GM19438 (cell line): ENCODE measurements at regions not wholly inside any gene's neighbourhood (a gene's known extent, or its start where the extent isn't known, plus 50 kb on each side); places are given as distances from the start of the nearest gene placed in this dataset.
"Not testable (repeated sequence)": the region's sequence is repeated elsewhere in the genome, so short reads cannot be mapped to it uniquely, and the experiment has no call there.

Experiments
- ATAC-seq: cut with Tn5 transposase; IDR thresholded peaks from one replicate; pipeline ENCODE4 v1.9.1; 2021; ENCODE audit warnings: low read depth; ENCODE audit not compliant: unreplicated experiment

DNA sequence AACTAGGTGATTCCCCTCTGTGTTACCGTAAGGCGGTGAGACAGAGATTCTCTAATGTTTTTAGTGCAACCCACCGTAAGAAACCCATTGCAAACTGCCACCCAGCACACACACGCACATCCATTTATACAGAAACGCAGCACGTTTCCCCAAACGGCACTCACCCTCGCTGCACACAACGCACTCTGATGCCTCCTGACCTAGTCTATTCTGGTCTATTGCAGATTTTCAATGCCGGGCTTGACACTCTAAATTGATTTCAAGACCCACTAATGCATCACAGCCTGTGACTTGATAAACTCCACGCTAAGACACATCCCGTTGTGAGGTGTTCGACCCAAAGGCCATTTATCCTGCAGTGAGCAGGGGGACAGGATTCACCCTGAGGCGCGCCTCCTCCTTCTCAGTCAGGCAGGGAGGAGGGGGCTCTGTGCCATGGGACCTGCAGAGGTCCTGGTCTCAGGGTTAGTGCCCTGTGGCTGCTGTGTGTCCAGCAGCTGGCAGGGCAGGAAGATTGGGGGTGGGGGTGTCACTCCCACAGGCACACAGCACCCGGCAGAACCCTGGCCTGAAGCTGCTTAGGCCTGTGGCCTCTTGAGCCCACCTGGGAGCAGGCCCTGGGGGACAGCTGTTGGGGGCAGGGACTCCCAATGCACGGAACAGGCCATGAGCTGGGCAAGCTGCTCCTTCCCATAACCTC is 335.6 kb downstream of the PREX1 start:
- ATAC-seq: no peak

DNA sequence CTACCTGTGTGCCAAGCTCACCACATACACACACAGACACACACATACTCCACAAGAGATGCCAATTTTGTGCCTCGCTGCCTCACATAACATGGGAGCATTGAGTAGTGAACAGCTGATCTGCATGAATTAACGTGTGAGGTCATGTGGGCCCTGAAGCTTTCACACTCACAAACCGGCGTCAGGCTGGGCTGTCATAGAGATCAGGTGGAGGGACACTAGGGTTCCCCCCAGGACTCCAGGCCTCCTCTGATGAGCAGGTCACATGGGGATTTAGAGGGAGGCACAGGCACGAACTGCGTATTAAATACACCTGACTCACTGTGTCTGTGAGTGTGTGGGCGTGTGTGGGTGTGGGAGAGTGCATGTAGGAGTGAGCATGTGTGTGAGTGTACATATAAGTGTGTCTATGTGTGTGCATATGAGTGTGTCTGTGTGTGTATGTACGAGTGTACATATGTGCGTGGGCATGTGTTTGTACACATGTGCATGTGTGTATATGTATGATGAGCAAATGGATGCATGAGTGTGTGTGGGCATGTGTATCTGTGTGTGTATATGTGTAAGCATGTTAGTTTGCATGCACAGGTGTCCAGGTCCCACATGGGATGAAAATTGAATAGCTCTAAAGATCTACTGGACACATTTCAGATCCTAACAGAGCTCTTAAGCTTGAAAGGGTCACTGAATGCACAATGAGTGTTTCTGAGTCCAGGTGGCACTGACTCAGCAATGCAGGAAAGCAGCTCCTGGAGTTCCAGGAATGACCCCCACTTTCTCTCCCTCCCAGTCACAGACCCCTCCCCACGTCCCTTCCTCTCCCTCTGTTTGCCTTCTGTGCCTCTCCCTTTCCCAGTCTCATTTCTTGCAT is 336.6 kb downstream of the PREX1 start:
- no peak for ATAC-seq

DNA sequence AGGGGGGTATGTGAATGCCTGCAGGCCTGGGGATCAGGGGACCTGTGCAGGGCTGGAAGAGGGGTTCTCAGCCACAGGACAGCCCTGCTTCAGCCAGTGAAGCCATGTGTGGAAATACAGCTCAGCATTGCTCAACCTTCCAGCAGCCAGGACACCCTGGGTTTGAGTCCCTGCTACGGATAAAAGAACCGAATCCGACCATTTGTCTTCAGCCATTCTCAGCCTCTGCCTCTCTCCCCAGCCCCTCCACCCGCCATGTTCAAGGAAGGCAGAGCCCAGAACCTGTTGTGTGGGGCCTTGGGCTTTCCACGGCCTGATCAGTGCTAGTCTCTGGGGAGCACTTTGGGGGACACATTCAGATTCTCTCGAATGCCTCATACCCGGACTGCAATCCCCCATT is 337.5 kb downstream of the PREX1 start:
- not testable (repeated sequence) for ATAC-seq

DNA sequence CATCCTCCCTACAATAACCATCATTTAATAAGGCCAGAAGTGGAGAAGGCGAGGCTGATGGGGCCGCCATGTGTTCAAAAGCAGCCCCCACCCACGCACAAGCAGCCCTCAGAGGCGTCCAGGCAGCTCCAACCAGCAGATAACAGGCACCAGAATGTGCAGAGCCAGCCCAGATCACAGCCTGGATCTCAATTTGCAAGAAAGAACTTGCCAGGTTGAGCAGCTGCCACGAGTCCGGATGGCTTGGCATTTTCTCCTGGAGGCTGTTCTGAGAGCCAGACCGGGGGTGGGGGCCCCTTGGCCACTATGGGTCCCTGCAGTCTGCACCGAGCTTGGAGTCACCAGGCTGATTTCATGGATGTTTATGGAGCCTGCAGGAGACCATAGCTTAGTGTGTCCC is 338.1 kb downstream of the PREX1 start:
- ATAC-seq: no peak

DNA sequence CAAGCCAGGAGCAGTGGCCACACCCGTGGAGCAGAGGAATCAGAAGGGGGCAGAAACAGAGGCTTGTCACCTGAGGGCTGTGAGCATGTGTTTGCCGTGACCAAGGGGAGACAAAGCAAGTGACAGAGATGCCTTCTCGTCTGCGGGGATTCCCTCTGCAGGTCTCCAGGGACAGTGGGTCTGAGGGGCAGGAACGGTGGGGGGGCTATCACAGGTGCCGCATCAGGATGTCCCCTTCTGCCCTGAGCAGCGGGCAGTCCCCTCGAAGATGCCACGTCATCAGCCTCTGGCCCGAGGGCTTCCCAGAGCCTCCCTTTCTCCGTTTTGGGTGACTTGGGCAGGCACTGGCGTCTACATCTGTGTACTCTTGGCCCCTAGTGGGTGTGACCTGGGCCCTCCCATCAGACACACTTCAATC is 338.7 kb downstream of the PREX1 start:
- no peak for ATAC-seq

DNA sequence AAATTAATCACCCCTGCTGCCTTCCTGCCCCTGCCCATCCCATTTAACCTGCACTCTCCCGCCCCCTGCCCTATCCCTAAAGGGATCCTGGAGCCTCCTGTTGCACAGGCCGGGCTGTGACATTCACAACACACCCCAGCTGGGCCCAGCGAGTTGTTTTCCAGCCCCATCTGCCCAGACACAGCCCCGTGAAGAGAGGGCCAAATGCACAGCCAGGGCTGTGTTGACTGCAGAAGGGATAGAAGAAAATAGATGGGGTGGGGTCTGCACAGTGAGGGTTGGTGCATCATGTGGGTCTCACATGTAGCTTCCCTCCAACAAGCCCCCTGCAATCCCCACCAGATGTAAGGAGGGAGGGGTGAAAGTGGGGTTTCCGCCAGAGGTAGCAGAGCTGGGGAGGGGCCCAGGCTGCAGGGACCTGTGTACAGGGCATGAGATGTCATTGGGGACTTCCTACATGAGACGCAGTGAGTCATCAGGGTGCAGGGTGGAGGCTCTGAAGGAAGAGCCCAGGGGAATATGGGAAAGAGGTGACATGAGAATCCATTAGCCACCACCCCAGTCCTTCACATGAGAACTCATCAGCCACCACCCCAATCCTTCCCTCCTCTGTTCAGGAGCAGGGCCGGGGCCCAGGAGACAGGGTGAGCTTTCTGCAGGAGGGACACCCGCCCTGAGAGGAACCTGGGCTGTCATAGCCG is 339.3 kb downstream of the PREX1 start:
- ATAC-seq: not testable (repeated sequence)

DNA sequence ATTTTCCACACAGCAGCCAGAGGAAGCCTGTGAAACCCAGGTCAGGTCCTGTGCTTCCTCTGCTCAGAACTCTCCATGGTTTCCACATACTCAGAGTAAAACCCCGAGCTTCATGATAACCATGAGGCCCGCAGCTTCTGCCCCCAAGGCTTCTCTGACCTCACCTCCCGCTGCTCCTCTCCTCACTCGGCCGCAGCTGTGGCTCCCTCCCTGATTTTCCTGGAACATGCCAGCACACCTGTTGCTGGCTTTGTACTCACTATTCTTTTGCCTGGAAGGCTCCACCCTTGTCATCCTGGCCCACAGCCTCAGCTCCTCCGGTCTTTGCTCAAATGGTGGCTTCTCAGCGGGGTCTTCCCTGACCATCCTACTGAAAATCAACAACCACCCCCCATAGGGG is 341.7 kb downstream of the PREX1 start:
- ATAC-seq: no peak

DNA sequence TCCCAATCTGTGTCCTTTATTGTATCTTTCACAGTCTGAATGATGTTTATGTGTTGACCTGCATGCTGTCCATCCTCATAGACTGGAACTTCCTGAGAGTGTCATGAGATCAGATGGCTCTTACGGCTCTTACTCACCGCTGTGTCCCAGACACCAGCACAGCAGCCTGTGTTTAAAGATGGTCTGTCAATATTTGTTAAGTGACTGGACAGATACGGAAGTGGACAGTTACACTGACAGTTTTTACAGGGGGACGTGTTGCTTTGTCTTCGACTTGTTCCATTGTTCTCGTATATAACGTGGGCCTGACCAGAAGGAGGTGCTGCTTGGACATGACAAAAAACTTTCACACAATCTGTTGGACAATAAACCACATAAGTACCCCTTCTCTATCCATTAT is 342.6 kb downstream of the PREX1 start:
- not testable (repeated sequence) for ATAC-seq

DNA sequence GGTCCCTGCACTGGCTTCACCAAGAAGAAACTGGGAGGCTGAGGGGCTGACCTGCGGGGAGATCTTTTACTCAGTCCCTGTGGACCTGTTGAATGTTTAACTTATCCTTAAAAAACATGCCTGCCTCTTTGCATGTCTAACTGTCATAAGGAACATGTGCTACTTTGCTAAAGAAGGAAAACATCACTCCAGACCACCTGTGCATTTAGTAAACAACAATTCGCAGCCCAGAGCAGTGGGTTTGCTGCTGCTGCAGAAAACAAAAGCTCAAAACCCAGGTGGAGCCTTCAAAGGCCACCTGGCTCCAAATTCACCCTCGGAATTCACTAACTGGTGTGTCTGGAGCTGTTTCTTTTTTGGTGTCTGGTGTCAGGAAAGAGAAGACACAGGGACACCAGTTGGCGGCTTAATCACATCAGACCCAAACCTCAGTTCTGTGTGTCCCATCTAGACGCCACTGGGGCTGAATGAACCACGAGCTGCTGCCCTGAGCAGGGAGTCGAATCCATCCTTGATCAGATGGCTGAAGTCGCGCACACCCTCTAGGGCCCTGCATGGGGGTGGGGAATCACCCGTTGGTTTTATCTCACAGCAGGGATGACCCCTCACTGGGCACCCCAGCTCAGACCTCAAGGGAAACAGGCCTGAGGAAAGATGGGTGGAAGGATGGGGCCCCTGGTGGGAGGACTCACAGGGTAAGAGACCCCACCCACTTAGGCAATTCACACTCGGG is 344.3 kb downstream of the PREX1 start:
- ATAC-seq: no peak

DNA sequence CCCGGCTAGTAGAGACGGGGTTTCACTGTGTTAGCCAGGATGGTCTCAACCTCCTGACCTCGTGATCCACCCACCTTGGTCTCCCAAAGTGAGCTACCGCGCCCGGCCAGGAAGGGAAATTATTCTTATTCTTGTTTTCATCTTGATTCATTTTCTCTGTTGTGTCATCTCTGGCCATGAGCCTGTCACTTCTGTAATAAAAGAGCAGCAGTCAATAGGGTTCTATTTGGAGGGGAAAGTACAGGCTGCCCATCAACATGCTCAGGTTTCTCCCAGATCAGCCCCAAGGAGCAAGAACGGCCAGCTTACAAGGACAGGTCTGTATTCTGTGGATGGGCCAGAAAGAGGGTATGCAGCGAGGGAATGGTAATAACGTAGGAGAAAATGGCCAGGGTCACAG is 345.0 kb downstream of the PREX1 start:
- ATAC-seq: no peak

DNA sequence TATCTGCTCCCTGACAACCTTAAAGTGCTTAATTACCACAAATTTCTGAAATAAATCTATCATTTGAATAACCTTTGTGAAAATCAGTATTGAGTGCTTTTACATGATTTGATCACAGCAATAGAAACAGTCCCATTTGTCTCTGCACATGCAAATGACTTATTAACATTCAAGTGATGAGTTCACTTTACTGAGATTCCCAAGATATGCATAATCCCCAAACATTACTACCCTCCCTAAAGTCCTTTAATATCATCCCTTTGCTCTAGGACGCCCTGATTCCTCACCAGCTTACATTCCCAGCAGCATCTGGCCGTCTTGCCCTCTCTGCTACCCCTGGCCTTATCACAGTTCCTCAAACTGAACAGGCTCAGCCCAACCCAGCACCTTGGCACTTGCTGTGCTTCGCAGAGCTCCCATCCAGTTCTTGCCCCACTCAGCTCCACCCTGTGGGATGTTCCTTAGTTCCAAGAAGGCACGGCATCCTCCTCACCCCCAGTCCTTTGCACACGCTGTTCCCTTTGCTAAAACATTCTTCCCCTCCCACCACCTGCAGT is 347.5 kb downstream of the PREX1 start:
- ATAC-seq: no peak

DNA sequence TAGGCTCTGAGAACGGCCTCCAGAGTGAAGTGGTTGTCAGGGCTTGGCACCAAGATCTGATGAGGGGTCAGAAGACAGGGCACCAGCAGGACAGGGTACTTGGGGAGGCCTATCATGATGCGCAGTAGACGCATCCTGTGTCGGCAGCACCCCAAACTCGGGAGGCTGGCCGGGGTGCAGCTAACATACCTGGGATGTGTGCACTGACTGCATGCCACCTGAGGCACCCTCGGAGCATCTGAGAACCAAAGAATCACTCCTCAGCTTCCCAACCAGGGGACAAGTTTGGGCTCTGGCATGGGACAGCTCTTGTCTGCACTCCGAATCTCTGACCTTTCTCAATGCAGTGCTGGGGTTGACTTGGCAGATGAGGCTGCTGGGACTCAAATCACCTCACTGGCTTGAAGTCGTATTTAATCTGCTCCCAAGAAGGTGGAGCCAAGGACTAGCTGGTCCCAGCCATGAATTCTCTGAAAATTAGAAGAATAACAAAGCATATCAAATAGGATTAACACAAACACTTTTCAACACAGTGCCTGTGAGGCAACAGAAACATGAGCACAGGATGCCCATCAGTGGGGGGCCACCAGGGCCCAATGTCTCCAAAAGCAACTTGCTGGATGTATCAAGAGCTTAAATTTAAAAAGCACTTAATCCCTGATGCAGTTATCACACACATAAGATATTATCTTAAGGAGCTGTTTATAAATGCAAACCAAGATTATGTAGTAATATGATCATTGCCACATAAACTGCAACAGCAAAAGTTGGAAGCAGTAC is 348.8 kb downstream of the PREX1 start:
- ATAC-seq: no peak

DNA sequence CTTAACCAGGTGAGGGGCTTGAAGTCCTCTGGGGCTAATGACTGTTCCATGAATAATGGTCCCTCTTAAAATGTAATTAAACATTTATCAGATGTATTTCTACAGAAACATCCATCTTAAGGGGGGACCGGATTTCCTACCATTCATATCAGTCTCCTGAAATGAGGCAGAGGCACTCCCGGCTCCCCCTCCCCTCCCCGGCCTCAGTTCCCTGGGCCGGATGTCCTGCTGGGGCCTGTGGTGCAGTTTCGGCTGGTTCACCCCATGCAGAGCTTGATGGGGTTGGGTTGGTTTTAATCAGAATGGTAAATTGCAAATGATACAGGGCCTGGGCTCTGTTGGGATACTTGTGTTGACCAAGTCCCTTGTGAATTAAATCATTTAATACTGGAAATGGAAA is 349.4 kb downstream of the PREX1 start:
- no peak for ATAC-seq

DNA sequence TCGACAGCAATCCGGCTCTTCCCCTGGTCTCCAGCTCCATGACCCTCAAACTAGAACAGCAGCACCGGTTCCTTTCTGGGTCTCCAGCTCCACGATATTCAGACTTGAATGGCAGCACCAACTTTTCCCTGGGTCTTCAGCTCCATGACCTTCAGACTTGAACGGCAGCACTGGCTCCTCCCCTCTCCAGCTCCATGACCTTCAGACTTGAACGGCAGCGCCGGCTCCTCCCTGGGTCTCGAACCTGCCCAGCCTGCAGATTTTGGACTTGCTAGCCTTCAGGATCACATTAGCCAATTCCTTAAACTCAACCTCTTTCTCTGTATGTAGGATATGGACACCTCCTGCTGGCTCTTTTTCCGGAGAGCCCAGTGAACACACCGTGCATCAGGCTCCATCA is 350.9 kb downstream of the PREX1 start:
- ATAC-seq: no peak

DNA sequence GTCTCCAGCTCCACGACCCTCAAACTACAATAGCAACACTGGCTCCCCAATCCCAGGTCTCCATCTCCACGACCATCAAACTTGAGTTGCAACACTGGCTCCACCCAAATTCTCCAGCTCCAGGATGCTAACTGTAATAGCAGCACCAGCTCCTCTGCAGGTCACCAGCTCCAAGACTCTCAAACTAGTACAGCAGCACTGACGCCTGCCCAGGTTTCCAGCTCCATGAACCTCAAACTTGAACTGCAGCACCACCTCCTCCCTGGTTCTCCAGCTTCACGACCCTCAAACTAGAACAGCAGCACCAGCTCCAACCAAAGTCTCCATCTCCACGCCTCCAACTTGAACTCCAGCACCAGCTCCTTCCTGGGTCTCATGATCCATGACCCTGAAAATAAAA is 353.8 kb downstream of the PREX1 start:
- no peak for ATAC-seq

DNA sequence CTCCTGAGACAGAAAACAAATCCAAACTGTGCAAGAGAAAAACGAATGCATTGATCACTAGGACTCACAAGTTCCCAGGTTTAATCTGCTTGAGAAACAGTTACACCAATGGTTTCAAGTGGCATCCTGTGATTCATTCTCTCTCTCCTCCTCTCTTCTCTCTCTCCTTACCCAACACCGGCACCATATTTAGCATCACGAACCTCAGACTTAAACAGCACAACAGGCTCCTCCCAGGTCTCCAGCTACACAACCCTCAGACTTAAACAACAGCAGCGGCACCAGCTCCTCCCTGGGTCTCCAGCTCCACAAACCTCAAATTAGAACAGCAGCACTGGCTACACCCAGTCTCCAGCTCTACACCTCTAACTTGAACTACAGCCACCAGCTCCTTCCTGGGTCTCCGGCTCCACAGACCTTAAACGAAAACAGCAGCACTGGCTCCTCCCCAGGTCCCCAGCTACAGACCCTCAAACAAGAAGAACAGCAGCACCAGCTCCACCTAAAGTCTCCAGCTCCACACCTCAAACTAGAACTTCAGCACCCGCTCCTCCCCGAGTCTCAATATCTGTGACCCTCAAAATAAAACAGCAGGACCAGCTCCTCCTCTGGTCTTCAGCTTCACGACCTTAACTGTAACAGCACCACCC is 355.9 kb downstream of the PREX1 start:
- ATAC-seq: no peak

DNA sequence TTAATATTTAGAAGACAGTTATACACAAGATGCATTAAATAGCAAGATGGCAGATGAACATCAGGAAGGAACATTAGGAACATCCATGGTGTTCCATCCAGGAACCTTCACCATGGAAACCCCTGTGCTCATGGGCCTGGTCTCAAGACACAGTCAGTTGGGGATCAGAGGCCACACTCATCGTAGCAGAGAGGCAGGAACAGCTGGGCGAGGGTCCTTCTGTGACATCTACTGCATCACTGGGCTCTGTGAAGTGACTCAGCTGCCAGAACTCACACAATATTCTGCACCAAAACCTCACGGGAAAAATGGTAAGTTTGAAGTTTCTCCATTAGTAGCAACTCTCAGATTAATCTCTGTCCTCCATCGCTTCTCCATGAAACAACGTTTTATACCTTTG is 356.6 kb downstream of the PREX1 start:
- no peak for ATAC-seq

DNA sequence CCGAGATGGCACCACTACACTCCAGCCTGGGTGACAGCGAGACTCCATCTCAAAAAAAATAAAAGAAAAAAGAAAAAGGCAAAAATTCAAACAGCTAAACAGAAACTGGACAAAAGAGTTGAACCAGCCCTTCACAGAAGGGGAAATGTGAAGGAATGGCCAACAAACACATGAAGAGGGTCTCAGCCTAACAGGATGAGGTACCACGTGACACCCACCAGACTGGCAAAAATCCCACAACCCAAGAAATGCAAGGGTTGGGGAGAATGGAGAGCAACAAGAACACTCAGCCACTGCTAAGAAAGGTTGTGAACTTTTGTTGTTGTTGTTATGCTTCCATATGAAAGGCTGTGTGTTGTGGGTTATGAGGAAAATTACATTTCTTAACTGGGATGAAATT is 357.7 kb downstream of the PREX1 start:
- no peak for ATAC-seq

DNA sequence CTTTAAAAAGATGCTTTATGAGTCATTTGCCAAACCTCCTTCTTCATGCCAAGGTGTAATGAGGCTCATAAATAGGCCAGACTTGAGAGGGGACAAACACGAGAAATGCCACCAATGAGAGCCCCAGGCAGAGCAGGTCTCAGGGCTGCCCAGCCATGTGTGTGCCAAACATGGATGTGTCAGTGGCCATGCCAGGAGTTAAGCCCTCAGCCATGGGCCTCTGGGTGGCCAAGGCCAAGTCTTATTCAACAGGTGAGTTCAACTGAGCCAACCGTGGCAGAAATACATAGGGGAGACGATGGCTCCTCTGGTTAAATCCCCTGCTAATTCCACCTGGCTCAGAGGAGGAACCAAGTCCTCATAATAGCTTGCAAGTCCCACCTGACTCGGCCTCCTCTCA is 358.8 kb downstream of the PREX1 start:
- ATAC-seq: no peak
